ENCODE measurements at regions not wholly inside any gene's neighbourhood (a gene's known extent, or its start where the extent isn't known, plus 50 kb on each side); places are given as distances from the start of the nearest gene placed in this dataset.

DNA sequence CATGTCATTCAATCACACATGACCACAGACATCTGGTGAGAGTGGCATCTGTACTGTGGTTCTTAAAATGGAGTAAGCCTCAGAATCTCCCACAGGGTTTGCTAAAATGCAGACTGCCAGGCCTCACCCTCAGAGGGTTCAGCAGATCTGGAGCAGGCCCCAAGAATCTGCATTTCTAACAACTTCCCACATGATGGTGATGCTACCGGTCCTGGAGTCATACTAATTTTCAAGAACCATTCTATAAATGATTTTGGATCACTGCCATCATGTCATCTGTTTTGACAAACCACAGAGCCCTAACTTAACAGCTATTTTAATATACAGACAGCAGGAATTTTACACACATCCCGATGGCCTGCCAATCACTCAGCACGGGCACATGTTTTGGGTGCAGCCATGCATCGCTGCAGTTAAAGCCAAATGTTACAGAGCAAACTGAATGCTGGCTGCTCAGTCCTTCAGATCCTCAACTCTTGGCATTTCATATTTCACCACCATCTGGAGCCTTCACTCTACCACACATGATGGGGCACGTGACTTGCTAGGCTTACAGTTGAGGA, 792.1 kb upstream of the AMELY start:
- no peak for TF ChIP-seq POLR2A (IDR thresholded peaks at IDR 0.05)
- peaks cover 0 to 12% (median 0%) of the 10 kb centered on the region in 3 donors for H3K4me1 ChIP-seq
- H3K27ac ChIP-seq, result no peak overlapping the region
- no peaks in the 10 kb centered on the region for H3K9me3 ChIP-seq
- no peaks in the 10 kb centered on the region for H3K36me3 ChIP-seq
- H3K27me3 ChIP-seq, result no peaks in the 10 kb centered on the region
- no peak overlapping the region for H3K4me3 ChIP-seq
- WGBS, 2 donors (ENCODE audit: low coverage in 1 of 2), result 73% methylated on average over 5 of the region's 5 CpGs; no CpG with 5 or more reads in 1 of the 2 donors
- ATAC-seq, result no peak

DNA sequence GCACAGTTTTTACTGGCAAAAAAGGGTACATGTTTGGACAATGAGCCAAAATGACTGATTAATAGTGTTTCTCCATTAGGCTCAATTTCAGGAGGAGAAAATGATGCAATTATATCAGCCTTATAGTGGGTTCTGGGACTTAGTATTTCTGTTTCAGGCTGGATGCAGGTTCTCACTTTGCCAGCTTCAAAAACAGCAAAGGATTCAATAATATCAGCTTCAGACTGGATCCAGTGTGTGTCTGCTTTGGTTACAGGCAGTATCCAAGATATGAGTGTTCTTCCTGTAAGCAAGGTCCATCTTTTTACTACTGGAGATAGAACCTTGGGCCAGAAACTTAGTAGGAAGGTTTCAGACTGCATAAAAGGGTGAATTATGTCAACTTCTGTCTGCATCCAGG, 790.9 kb upstream of the AMELY start:
- H3K9me3 ChIP-seq, result no peaks in the 10 kb centered on the region
- no peak overlapping the region for H3K4me3 ChIP-seq
- ATAC-seq, result no peak
- H3K27ac ChIP-seq, result no peak overlapping the region
- no peak for TF ChIP-seq POLR2A (IDR thresholded peaks at IDR 0.05)
- TF ChIP-seq POLR2AphosphoS5 (IDR thresholded peaks at IDR 0.05), result no peak
- TF ChIP-seq, protein P1, sequence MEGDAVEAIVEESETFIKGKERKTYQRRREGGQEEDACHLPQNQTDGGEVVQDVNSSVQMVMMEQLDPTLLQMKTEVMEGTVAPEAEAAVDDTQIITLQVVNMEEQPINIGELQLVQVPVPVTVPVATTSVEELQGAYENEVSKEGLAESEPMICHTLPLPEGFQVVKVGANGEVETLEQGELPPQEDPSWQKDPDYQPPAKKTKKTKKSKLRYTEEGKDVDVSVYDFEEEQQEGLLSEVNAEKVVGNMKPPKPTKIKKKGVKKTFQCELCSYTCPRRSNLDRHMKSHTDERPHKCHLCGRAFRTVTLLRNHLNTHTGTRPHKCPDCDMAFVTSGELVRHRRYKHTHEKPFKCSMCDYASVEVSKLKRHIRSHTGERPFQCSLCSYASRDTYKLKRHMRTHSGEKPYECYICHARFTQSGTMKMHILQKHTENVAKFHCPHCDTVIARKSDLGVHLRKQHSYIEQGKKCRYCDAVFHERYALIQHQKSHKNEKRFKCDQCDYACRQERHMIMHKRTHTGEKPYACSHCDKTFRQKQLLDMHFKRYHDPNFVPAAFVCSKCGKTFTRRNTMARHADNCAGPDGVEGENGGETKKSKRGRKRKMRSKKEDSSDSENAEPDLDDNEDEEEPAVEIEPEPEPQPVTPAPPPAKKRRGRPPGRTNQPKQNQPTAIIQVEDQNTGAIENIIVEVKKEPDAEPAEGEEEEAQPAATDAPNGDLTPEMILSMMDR (IDR thresholded peaks at IDR 0.05), result no peak
- TF ChIP-seq EP300 (IDR thresholded peaks at IDR 0.05), result no peak
- H3K36me3 ChIP-seq, result no peaks in the 10 kb centered on the region
- H3K27me3 ChIP-seq, result no peaks in the 10 kb centered on the region
- peaks cover 0 to 12% (median 0%) of the 10 kb centered on the region in 3 donors for H3K4me1 ChIP-seq

DNA sequence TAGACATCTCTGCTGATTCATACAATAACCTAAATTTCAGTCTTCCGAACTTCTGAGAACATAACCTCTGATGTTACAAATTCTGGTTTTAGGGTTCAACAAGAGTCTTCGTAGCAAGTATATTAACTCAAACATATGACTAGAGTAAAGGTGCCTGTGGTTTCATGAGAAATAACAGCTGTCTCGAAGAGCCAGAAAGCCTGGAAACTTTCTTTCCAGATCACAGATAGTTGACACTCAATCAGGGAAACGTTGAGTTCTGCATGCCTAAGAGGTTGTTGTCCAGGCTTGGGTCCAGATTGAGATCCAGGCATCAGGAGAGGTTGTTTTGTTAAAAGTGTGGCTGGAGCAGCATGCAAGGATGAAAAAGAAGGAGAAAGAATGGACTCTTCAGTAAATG, 790.1 kb upstream of the AMELY start:
- peaks cover 0 to 12% (median 0%) of the 10 kb centered on the region in 3 donors for H3K4me1 ChIP-seq
- no peaks in the 10 kb centered on the region for H3K36me3 ChIP-seq
- no peaks in the 10 kb centered on the region for H3K9me3 ChIP-seq
- no peak for ATAC-seq
- H3K4me3 ChIP-seq, result no peak overlapping the region
- no peak overlapping the region for H3K27ac ChIP-seq
- no peaks in the 10 kb centered on the region for H3K27me3 ChIP-seq
- TF ChIP-seq POLR2A (IDR thresholded peaks at IDR 0.05) (no peak), POLR2AphosphoS5 (IDR thresholded peaks at IDR 0.05) (no peak), EP300 (IDR thresholded peaks at IDR 0.05) (no peak)
- TF ChIP-seq, protein P1 (IDR thresholded peaks at IDR 0.05), result no peak
- 18% methylated on average over 4 of the region's 4 CpGs; no CpG with 5 or more reads in 1 of the 2 donors for WGBS, 2 donors (ENCODE audit: low coverage in 1 of 2)

DNA sequence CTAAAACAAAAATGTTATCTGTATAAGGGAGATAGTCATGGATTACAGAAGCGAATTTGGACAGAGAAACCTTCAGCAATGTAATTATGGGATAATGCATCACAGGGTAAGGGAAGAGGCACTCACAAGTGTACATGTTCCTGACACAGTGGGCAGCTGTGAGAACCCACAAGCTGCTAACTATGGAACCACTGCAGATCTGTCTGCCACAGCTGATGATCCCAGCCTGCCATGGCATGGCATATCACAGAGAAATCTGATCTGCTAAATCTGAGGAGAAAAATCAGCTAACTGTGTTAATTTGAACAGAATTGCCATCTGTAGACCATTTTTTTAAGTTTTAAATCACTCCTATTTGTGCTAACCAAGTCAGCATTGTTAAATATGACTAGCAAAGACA, 786.0 kb upstream of the AMELY start:
- H3K4me3 ChIP-seq, result no peak overlapping the region
- TF ChIP-seq, protein P1 (IDR thresholded peaks at IDR 0.05), result no peak
- TF ChIP-seq EP300 (IDR thresholded peaks at IDR 0.05), result no peak
- no peak for TF ChIP-seq POLR2AphosphoS5 (IDR thresholded peaks at IDR 0.05)
- TF ChIP-seq POLR2A (IDR thresholded peaks at IDR 0.05), result no peak
- WGBS, 2 donors (ENCODE audit: low coverage in 1 of 2), result 100% methylated on average over 1 of the region's 1 CpG; no CpG with 5 or more reads in 1 of the 2 donors
- H3K27me3 ChIP-seq, result no peaks in the 10 kb centered on the region
- no peak for ATAC-seq
- H3K27ac ChIP-seq, result no peak overlapping the region
- H3K9me3 ChIP-seq, result no peaks in the 10 kb centered on the region
- peaks cover 0 to 8% (median 0%) of the 10 kb centered on the region in 3 donors for H3K4me1 ChIP-seq
- H3K36me3 ChIP-seq, result no peaks in the 10 kb centered on the region

DNA sequence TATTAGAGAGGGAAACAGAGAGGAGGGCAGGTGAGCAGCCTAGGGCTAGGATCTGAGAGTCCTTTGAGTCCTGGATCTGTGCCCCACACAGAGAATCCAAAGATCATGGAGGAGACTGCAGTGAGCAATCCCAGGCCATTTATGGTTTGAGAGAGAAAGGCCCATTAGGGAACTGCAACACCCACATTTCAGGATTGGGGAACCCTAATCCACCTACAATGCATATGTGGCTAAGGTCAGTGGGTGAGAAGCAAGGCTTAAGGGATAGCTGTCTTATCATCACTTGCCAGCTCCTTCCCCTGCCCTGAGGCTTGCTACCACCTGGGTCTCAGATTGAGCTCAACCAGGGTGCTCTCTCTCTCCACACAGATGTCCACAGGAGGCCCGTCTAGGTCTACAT, 781.1 kb upstream of the AMELY start:
- H3K27me3 ChIP-seq, result no peaks in the 10 kb centered on the region
- WGBS, 2 donors (ENCODE audit: low coverage in 1 of 2), result no CpG with 5 or more reads among the region's 1 CpG
- no peak overlapping the region for H3K27ac ChIP-seq
- H3K9me3 ChIP-seq, result no peaks in the 10 kb centered on the region
- H3K4me3 ChIP-seq, result no peak overlapping the region
- no peak for ATAC-seq
- H3K36me3 ChIP-seq, result no peaks in the 10 kb centered on the region
- H3K4me1 ChIP-seq, result no peaks in the 10 kb centered on the region
- TF ChIP-seq POLR2AphosphoS5 (IDR thresholded peaks at IDR 0.05), result no peak
- no peak for TF ChIP-seq EP300 (IDR thresholded peaks at IDR 0.05)
- TF ChIP-seq POLR2A (IDR thresholded peaks at IDR 0.05), result no peak
- TF ChIP-seq, protein P1 (IDR thresholded peaks at IDR 0.05), result no peak

All from gastroesophageal sphincter (tissue), 4 donors.